ENCODE measurements at regions not wholly inside any gene's neighbourhood (a gene's known extent, or its start where the extent isn't known, plus 50 kb on each side); places are given as distances from the start of the nearest gene placed in this dataset.
"Not testable (repeated sequence)": the region's sequence is repeated elsewhere in the genome, so short reads cannot be mapped to it uniquely, and the experiment has no call there.

DNA sequence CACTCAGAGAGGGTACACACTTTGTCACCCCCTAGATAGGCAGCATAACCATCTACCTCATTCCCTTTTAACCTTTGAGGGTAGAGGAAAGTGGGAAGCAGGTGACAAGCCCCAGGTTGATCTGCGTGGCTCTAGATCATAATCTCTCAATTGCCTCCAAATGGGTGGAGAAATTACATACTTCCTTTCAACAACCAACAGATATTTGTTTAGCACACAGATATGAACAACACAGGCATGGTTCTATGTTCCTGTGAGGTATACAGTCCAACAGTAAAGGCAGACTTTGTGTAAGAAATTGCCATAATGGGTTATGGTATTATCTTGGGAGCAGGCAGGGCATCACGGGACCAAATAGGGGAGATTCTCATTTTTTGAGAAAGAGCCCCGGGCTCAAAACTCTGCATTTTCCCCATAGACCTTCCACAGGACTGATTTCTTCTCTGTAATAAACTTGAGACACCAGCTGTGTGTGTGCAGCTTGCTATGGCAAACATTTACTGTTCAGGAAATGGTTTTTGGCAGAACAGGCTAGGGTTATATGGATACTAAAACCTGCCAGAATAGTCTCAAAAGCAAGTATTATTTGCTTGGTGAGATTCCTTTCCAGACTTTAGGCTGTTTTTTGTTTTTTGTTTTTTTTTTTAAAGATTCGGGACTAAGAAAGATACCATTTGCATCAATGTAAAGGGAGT is 126.2 kb downstream of the CD164 start:
- no peak for ATAC-seq (replicated peaks)
- H3K27me3 Mint-ChIP-seq = peaks cover 4% of the 10 kb centered on the region in 2 donors

DNA sequence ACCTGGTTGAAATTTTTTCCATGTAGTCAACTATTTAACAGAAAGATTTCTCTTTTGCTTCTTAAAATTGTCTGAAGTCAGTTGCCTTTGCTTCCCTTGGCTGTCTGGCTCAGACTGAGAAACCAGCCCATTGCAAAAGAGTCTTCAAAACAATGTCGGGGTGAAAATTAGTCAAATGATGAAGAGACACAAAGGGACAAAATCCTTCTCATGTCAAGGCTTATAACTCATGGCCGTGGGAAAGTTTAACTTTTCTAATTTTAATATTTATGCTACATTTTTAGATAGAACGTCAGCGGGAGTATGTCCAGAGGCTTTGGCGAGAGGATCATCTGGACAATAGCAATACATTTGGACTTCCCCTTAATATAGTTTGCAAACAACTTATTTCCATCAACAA is 127.2 kb downstream of the CD164 start:
- no peak overlapping the region for H3K27ac Mint-ChIP-seq
- H3K4me3 Mint-ChIP-seq = no peak overlapping the region
- no peaks in the 10 kb centered on the region for H3K36me3 Mint-ChIP-seq
- H3K9me3 Mint-ChIP-seq = no peaks in the 10 kb centered on the region
- DNase-seq (no peak), ATAC-seq (replicated peaks) (no peak)
- no peaks in the 10 kb centered on the region for H3K4me1 Mint-ChIP-seq
- H3K27me3 Mint-ChIP-seq = peaks cover 4% of the 10 kb centered on the region in 2 donors

More for the DNA sequence above, 126.2 kb downstream of the CD164 start:
- H3K36me3 Mint-ChIP-seq = no peaks in the 10 kb centered on the region
- no peaks in the 10 kb centered on the region for H3K4me1 Mint-ChIP-seq
- H3K9me3 Mint-ChIP-seq = no peaks in the 10 kb centered on the region
- H3K4me3 Mint-ChIP-seq = no peak overlapping the region
- no peak overlapping the region for H3K27ac Mint-ChIP-seq
- DNase-seq = no peak

DNA sequence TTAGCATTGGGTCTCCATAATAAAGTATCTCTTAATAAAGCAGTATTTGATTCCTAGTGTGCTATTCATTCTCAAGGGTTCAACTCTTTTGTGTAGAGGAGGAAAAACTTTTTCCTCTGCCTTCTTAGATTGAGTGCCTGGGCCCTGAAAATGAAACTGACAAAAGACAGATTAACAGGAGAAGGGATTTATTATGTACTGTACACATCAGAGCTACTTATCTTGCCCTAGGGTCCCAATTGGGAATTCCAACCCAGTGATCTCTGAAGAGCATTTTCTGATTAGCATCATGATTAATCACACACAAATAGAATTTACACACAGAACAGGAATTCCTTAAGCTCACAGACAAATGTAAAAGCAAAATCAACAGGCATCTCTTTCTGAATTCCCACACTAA is 128.9 kb downstream of the CD164 start:
- Mint-ChIP-seq H3K9me3 (no peaks in the 10 kb centered on the region), H3K36me3 (no peaks in the 10 kb centered on the region), H3K27me3 (peaks cover 4% of the 10 kb centered on the region in 2 donors), H3K27ac (no peak overlapping the region), H3K4me3 (no peak overlapping the region), H3K4me1 (no peaks in the 10 kb centered on the region)
- ATAC-seq (replicated peaks) (no peak), DNase-seq (no peak)

DNA sequence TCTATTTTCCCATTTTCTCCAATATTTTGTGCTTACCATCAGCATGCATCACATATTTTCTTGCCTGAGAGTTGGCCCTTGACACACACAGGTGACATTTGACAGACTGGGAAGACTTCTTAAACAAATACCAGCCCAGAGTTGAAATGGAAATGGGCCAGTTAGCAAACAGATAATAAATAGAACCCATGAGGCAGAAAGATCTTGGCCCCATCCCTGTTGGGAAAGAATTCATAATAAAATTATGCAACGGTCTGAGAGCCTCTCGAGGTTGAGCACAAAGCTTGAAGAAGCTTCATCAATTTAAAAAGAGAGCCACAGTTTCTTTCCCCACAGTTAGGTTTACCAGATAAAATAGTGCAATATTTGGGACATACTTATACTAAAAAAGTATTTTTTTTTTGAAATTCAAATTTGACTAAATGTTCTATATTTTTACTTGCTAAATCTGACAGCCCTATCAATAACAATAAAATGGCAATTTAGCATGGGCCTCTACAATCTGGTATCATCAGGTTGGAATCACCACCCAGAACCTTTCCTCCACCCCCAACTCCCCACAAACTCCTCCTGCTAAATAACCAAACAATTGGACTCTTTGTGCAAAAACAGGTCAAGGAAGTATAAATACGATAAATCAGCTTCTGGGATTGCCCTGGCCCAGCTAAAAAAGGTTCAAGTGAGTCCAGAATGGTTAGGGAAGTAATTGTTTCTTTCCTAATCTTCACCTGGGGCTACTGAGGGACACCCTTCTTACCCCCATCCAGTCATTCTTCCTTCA is 129.8 kb downstream of the CD164 start:
- no peaks in the 10 kb centered on the region for H3K4me1 Mint-ChIP-seq
- H3K36me3 Mint-ChIP-seq = no peaks in the 10 kb centered on the region
- H3K9me3 Mint-ChIP-seq = no peaks in the 10 kb centered on the region
- H3K27me3 Mint-ChIP-seq = peaks cover 4% of the 10 kb centered on the region in 2 donors
- no peak overlapping the region for H3K27ac Mint-ChIP-seq
- no peak for DNase-seq
- no peak overlapping the region for H3K4me3 Mint-ChIP-seq
- ATAC-seq (replicated peaks) = no peak

DNA sequence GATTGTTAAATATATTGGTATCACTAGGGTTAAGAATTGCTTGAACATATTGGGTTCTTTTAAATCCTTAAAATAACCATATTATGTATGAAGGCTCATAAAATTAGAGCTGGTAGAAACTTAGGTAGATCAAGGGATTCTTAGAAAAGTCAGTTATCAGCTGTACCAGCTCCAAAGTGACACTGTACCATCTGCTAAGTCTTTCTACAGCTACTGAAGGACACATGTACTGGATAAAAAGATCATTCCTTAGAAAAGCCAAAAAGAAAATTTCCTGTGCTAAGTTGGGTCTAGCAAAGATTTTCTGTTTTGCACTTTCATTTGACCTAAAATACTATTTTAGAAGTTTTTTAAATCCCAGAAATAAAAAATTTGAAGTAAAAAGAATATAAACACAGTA is 130.4 kb downstream of the CD164 start:
- H3K27me3 Mint-ChIP-seq = peaks cover 4% of the 10 kb centered on the region in 2 donors
- H3K4me1 Mint-ChIP-seq = no peaks in the 10 kb centered on the region
- ATAC-seq (replicated peaks) (no peak), DNase-seq (no peak)
- no peaks in the 10 kb centered on the region for H3K9me3 Mint-ChIP-seq
- no peak overlapping the region for H3K4me3 Mint-ChIP-seq
- H3K36me3 Mint-ChIP-seq = no peaks in the 10 kb centered on the region
- H3K27ac Mint-ChIP-seq = no peak overlapping the region

DNA sequence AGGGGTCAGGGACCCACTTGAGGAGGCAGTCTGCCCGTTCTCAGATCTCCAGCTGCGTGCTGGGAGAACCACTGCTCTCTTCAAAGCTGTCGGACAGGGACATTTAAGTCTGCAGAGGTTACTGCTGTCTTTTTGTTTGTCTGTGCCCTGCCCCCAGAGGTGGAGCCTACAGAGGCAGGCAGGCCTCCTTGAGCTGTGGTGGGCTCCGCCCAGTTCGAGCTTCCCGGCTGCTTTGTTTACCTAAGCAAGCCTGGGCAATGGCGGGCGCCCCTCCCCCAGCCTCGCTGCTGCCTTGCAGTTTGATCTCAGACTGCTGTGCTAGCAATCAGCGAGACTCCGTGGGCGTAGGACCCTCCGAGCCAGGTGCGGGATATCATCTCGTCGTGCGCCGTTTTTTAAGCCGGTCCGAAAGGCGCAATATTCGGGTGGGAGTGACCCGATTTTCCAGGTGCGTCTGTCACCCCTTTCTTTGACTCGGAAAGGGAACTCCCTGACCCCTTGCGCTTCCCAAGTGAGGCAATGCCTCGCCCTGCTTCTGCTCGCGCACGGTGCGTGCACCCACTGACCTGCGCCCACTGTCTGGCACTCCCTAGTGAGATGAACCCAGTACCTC is 131.6 kb downstream of the CD164 start:
- not testable (repeated sequence) for ATAC-seq (replicated peaks); H3K9me3 Mint-ChIP-seq; H3K27ac Mint-ChIP-seq

DNA sequence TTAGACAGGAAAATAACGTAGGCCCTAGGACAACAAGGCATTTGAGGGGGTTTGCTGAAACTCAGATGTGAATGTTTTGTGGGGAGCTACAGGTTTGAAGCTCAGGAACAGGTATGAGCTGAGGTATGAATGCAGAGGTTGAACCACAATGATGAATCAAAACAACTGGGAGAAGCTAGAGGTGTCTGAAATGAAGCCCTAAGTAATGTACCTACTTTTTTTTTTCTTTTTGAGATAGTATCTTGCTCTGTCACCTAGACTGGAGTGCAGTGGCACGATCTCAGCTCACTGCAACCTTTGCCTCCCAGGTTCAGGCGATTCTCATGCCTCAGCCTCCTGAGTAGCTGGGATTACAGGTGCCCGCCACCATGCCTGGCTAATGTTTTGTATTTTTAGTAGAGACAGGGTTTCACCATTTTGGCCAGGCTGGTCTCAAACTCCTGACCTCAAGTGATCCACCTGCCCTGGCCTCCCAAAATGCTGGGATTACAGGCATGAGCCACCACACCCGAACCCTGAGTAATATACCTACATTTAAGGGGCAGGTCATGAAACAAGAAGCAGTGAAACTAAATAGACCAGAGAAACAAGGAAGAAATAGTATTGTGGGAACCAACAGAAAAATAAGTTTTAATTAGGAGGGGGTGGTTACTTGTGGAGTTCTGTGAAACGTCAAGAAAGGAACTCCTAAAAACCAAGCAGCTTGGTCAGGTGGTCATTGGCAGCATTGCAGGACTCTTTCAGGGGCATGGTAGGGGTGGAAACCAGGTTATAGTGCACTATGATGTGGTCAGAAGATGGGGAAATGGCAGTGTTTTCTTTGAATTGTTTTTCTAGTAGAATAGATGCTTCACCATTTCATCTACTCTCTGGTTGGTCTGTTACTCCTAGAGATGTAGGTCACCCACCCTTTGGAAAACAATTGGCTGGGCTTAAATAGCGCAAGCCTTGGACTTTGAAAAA is 138.1 kb downstream of the CD164 start:
- H3K4me3 Mint-ChIP-seq = no peak overlapping the region
- no peaks in the 10 kb centered on the region for H3K27me3 Mint-ChIP-seq
- no peaks in the 10 kb centered on the region for H3K4me1 Mint-ChIP-seq
- ATAC-seq (replicated peaks) (no peak), DNase-seq (no peak)
- no peaks in the 10 kb centered on the region for H3K36me3 Mint-ChIP-seq
- no peak overlapping the region for H3K27ac Mint-ChIP-seq
- no peaks in the 10 kb centered on the region for H3K9me3 Mint-ChIP-seq

More for the DNA sequence above, 131.6 kb downstream of the CD164 start:
- H3K4me3 Mint-ChIP-seq, H3K36me3 Mint-ChIP-seq, DNase-seq, H3K4me1 Mint-ChIP-seq, H3K27me3 Mint-ChIP-seq: not testable (repeated sequence)

DNA sequence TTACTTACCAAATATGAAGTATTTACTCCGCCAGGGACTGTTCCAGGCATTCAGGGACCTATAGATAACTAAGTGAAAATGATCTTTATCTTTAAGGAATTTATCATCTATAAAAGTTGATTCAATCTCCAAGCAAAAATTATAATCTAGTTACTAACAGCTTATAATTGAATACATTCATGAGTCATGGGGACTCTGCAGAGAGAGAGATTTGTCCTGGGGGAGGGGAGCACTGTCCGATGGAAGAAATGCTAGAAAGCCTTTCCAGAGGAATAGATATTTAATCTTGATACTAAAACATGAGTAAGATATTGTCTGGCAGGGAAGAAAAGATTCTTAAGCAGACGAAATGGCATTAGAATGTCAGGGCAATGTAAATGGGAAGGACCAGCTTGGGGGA is 139.3 kb downstream of the CD164 start:
- Mint-ChIP-seq H3K4me1 (peaks cover 0 to under 1% of the 10 kb centered on the region in 2 donors), H3K27me3 (no peaks in the 10 kb centered on the region), H3K36me3 (no peaks in the 10 kb centered on the region), H3K4me3 (no peak overlapping the region), H3K9me3 (no peaks in the 10 kb centered on the region), H3K27ac (no peak overlapping the region)
- ATAC-seq (replicated peaks) = no peak
- no peak for DNase-seq

DNA sequence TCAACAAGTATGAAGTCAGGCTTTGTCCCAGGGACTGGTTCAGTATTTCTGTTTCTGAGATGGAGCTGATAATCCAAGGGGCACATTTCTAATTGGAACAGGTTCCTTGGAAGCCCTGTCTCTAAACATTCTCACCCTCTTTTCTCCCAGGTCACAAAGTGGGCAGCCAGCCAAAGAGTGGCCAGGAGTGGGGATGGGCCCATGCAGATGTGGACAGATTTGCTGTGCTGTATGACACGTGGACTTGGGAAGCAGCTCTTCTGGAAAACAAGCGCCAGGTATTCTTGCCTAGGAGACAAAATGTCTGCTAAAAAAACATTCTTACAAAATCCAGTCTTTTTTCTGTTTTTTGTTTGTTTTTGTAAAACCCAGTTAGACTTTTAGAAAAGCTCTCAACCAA is 140.2 kb downstream of the CD164 start:
- Mint-ChIP-seq H3K27ac (no peak overlapping the region), H3K36me3 (peaks cover 0 to 3% of the 10 kb centered on the region in 2 donors), H3K27me3 (peaks cover 0 to 5% of the 10 kb centered on the region in 2 donors), H3K9me3 (peaks cover 4 to 8% of the 10 kb centered on the region in 2 donors), H3K4me1 (peaks cover 9% of the 10 kb centered on the region in 2 donors), H3K4me3 (no peak overlapping the region)
- DNase-seq = no peak
- no peak for ATAC-seq (replicated peaks)

DNA sequence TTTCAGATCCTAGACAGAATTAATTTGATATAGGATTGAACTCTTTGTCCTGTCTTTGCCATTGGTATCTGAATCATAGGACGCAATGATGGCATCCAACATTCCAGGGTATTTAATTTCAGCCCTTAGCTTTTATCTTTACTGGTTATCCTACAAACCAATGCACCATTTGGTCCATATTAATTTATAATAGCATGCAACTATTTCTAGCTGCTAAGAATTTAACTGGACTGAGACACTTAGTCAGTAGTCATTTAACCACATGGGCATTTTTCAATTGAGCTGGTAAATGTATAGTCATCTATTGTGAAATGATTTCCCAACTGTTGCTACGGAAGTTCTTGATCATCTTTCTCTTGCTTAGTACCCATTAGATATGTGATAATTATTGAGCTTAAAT is 141.1 kb downstream of the CD164 start:
- Mint-ChIP-seq H3K36me3 (peaks cover 0 to 3% of the 10 kb centered on the region in 2 donors), H3K4me1 (peaks cover 15 to 18% of the 10 kb centered on the region in 2 donors), H3K27ac (no peak overlapping the region), H3K27me3 (peaks cover 0 to 5% of the 10 kb centered on the region in 2 donors), H3K4me3 (no peak overlapping the region), H3K9me3 (peaks cover 4 to 9% of the 10 kb centered on the region in 2 donors)
- ATAC-seq (replicated peaks) (no peak), DNase-seq (no peak)

DNA sequence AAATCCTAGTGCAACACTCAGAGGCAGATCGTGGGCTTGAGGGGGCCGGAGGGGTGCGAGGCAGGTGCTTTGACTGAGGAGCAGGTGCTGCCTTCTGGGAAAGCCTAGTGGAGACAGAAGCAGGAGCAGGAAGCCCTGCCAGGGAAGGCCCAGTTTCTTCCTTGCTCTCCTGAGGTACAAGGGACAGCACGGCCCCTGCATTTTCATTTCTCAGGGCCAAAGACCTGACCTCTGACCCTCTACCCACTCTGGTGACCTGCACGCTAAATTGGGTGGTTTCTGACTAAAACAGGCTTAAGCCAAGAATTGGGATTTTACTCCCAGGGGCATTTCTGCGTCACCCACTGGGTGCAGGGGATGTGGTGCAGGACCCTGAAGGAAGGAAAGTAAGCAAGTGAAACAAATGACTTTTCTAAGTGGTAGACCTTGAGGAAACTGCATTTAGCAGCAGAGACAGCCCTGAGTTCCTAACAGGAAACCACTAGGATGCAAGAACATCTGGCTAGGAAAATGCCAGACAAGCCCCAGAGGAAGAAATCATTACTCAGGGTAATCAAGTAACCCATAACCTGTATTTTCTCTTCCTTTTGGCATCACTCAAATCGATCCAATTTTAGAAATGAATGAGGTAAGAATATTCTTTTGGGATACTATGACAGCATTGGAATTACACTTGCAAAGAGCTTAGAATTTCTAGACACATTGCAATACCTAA is 141.7 kb downstream of the CD164 start:
- no peak overlapping the region for H3K27ac Mint-ChIP-seq
- no peak overlapping the region for H3K4me3 Mint-ChIP-seq
- peaks cover 0 to 3% of the 10 kb centered on the region in 2 donors for H3K36me3 Mint-ChIP-seq
- peaks cover 5 to 9% of the 10 kb centered on the region in 2 donors for H3K9me3 Mint-ChIP-seq
- H3K27me3 Mint-ChIP-seq = peaks cover 0 to 5% of the 10 kb centered on the region in 2 donors
- peaks cover 20 to 24% of the 10 kb centered on the region in 2 donors for H3K4me1 Mint-ChIP-seq
- ATAC-seq (replicated peaks) = no peak
- DNase-seq = no peak

DNA sequence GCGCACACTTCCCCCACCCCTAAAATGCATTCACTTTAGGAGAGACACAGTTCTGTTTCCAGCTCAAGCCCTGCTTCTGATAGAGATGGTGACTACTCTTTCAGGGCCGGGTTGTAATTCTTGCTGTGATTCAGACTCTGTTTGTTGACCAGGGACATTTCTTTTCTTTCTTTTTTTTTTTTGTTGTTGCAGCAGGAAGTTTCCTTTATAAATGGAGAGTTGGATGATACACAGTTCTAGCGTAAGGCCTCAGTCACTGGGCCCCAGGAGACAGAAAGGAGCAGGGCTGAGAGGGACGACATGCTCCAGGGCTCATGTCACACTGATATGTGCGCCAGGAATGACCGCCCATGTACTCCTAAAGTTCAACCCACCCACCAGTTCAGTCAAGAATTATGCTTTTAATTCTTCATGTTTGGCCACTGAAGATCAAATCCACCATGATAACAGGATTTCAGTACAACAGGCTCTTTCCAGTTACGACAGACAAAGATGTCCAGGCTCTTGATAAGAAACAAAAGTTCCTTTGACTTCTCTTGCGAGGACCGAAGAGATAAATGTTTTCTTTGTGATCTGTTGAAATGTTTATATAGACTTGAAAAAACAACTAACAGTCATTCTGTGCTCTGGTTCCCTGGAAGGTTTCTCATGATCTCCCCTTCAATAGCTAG is 142.5 kb downstream of the CD164 start:
- H3K27me3 Mint-ChIP-seq = peaks cover 0 to 5% of the 10 kb centered on the region in 2 donors
- H3K9me3 Mint-ChIP-seq = peaks cover 6 to 9% of the 10 kb centered on the region in 2 donors
- peaks cover 0 to 3% of the 10 kb centered on the region in 2 donors for H3K36me3 Mint-ChIP-seq
- H3K27ac Mint-ChIP-seq = no peak overlapping the region
- peaks cover 21 to 24% of the 10 kb centered on the region in 2 donors for H3K4me1 Mint-ChIP-seq
- ATAC-seq (replicated peaks) = no peak
- no peak overlapping the region for H3K4me3 Mint-ChIP-seq
- no peak for DNase-seq

DNA sequence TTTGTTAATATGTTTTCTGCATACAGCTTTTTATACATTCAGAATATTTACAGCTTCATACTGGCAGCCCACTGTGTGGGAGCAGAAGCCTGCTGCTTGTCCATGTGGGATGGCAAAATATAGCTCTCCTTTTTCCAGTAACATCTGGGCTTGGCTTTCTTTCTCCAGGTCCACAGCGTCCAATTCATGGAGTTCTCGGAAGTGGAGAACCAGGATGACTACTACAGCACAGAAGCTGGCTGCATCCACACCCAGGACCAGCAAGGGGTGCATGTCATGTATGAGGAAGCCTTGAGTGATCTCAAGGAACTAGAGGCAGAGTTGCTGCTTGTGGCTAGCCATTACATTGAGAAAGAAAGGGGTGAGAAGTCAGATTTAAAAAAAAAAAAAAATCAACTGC is 143.1 kb downstream of the CD164 start:
- H3K27me3 Mint-ChIP-seq = peaks cover 0 to 5% of the 10 kb centered on the region in 2 donors
- ATAC-seq (replicated peaks) (no peak), DNase-seq (no peak)
- H3K4me1 Mint-ChIP-seq = peaks cover 21 to 24% of the 10 kb centered on the region in 2 donors
- no peak overlapping the region for H3K4me3 Mint-ChIP-seq
- peaks cover 8 to 9% of the 10 kb centered on the region in 2 donors for H3K9me3 Mint-ChIP-seq
- H3K27ac Mint-ChIP-seq = no peak overlapping the region
- peaks cover 0 to 3% of the 10 kb centered on the region in 2 donors for H3K36me3 Mint-ChIP-seq

Measured in stimulated activated naive B cell treated with anti-CD40 and anti-IgM and Interleukin-4, amounts not matched to agents 10 μg/mL and 1 μg/mL and 100 μg/mL, for 72 hours (primary cell).